HG03460 (cell line): ENCODE measurements at regions not wholly inside any gene's neighbourhood (a gene's known extent, or its start where the extent isn't known, plus 50 kb on each side); places are given as distances from the start of the nearest gene placed in this dataset.

ENCODE experiments used
- ATAC-seq: cut with Tn5 transposase; IDR thresholded peaks from one replicate; pipeline ENCODE4 v1.9.1; 2021; ENCODE audit not compliant: unreplicated experiment

GRCh38 chr18:40984856-40985255 lies 970.2 kb upstream of the PIK3C3 start:
- no peak for ATAC-seq

- no peak for ATAC-seq
Observed at GRCh38 chr18:40983835-40984234, 971.2 kb upstream of the PIK3C3 start.

GRCh38 chr18:40980171-40980570 lies 974.9 kb upstream of the PIK3C3 start:
- ATAC-seq = no peak

- no peak for ATAC-seq
Observed at GRCh38 chr18:40976050-40976449, 979.0 kb upstream of the PIK3C3 start.

- ATAC-seq = no peak
Observed at GRCh38 chr18:40974448-40974847, 980.6 kb upstream of the PIK3C3 start.

GRCh38 chr18:40962784-40963183 lies 992.2 kb upstream of the PIK3C3 start:
- no peak for ATAC-seq

GRCh38 chr18:40957533-40958070 lies 997.4 kb upstream of the PIK3C3 start:
- no peak for ATAC-seq

GRCh38 chr18:40956213-40956612 lies 998.8 kb upstream of the PIK3C3 start:
- no peak for ATAC-seq

GRCh38 chr18:40955351-40955750 lies 999.7 kb upstream of the PIK3C3 start:
- ATAC-seq = no peak

- no peak for ATAC-seq
Observed at GRCh38 chr18:40949114-40949950, 1005.7 kb upstream of the PIK3C3 start.

GRCh38 chr18:40944576-40944975 lies 1010.5 kb upstream of the PIK3C3 start:
- no peak for ATAC-seq

- no peak for ATAC-seq
Observed at GRCh38 chr18:40939656-40940515, 1015.1 kb upstream of the PIK3C3 start.

GRCh38 chr18:40938615-40939014 lies 1016.4 kb upstream of the PIK3C3 start:
- no peak for ATAC-seq

- no peak for ATAC-seq
Observed at GRCh38 chr18:40937386-40937785, 1017.6 kb upstream of the PIK3C3 start.

GRCh38 chr18:40935423-40935822 lies 1019.6 kb upstream of the PIK3C3 start:
- no peak for ATAC-seq

- no peak for ATAC-seq
Observed at GRCh38 chr18:40932862-40933261, 1022.2 kb upstream of the PIK3C3 start.

- ATAC-seq = no peak
Observed at GRCh38 chr18:40930211-40930882, 1024.7 kb upstream of the PIK3C3 start.

- no peak for ATAC-seq
Observed at GRCh38 chr18:40929399-40929798, 1025.6 kb upstream of the PIK3C3 start.

- no peak for ATAC-seq
Observed at GRCh38 chr18:40926679-40927078, 1028.4 kb upstream of the PIK3C3 start.

- ATAC-seq = no peak
Observed at GRCh38 chr18:40925071-40925541, 1029.9 kb upstream of the PIK3C3 start.
